ENCODE measurements at regions not wholly inside any gene's neighbourhood (a gene's known extent, or its start where the extent isn't known, plus 50 kb on each side); places are given as distances from the start of the nearest gene placed in this dataset.

DNA sequence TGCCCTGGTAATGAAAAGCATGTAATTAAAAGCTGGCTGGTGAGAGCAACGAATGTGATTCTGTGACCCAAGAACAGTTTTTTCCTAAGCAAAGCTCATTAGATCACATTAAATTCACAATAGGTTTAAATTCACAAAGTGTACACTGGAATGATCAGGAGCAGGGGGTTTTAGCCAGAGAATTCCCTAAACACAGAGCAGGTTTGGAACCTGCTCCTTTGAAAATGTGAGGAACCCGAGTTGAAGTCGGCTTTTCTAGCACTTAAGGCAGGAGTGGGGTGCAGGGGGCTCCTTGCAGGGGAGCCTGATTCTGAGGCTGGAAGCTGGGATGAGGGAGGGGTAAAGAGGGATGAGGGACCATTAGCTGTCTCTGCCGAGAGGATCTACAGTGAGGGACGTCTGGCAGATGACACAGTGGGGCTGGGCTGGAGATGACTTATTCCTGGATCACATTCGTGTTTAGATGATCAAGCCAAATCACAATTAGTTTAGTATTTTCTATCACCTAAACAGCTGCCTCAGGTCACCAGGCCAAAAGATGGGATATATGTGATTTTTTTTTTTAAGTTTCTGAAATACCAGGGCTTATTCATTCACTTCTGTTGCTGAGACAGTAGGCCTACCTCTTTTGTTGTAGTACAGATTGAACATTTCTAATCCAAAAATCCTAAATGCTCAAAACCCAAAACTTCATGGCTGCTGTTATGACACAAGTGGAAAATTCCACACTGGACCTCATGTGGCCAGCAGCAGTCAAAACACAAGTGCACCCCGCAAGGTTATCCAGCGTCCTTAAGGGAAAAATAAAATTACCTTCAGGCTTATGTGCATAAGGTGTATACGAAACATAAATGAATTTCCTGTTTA is 93.1 kb upstream of the HIVEP1 start:
- Mint-ChIP-seq H3K27ac (peak overlapping the region; percentile 98), H3K4me1 (peaks cover 55% of the 10 kb centered on the region), H3K27me3 (ENCODE audit: low read depth) (no peaks in the 10 kb centered on the region), H3K4me3 (peak overlapping the region; percentile 18), H3K36me3 (no peaks in the 10 kb centered on the region), H3K9me3 (no peaks in the 10 kb centered on the region)
- DNase-seq (ENCODE audit: low spot score in 2 of 2, unreplicated experiment in 2 of 2), result no peak
- TF ChIP-seq, protein P1, sequence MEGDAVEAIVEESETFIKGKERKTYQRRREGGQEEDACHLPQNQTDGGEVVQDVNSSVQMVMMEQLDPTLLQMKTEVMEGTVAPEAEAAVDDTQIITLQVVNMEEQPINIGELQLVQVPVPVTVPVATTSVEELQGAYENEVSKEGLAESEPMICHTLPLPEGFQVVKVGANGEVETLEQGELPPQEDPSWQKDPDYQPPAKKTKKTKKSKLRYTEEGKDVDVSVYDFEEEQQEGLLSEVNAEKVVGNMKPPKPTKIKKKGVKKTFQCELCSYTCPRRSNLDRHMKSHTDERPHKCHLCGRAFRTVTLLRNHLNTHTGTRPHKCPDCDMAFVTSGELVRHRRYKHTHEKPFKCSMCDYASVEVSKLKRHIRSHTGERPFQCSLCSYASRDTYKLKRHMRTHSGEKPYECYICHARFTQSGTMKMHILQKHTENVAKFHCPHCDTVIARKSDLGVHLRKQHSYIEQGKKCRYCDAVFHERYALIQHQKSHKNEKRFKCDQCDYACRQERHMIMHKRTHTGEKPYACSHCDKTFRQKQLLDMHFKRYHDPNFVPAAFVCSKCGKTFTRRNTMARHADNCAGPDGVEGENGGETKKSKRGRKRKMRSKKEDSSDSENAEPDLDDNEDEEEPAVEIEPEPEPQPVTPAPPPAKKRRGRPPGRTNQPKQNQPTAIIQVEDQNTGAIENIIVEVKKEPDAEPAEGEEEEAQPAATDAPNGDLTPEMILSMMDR (IDR thresholded peaks at IDR 0.05; ENCODE audit: unreplicated experiment), result no peak

DNA sequence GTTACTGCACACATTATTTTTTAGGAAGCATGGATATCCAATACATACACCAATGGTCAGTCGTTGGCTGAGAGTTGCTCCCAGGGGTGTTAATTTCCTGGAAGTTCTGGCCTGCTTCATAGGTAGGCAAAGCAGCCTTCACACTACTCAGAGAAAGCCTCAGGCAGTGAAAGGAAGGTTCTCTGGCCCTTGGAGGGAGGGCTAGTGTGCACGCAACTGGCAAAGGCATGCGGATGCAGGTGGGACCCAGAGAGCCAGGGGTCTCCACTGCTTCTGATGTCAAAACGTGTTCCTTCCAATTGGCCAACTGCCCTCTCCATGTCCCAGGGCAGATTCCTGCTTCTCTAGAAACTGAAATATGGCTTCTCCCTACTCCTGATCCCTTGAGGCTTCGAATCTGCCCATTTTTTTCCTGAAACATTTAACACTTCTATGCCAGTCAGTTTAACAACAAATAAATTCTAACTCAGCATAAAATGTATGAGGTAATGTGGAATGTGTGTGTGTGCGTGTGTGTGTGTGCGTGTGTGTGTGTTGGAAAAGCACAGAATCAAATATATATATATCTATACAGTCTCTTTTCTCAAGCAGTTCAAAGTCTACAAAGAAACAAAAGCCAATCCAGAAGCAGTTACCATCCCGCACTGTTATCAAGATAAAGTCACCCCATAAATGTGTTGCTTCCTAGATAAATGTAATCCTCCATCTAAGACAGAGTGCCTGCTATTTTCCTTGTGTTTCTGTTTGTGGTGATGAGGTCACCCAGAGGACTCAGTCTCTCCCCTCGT is 94.0 kb upstream of the HIVEP1 start:
- no peaks in the 10 kb centered on the region for H3K27me3 Mint-ChIP-seq (ENCODE audit: low read depth)
- peaks cover 4% of the 10 kb centered on the region for H3K36me3 Mint-ChIP-seq
- TF ChIP-seq, protein P1 (IDR thresholded peaks at IDR 0.05; ENCODE audit: unreplicated experiment), result no peak
- H3K9me3 Mint-ChIP-seq, result peaks cover 5% of the 10 kb centered on the region
- peaks cover 48% of the 10 kb centered on the region for H3K4me1 Mint-ChIP-seq
- peak in 1 of 2 experiments; percentile 59 for DNase-seq (ENCODE audit: low spot score in 2 of 2, unreplicated experiment in 2 of 2)
- peak overlapping the region; percentile 18 for H3K4me3 Mint-ChIP-seq
- H3K27ac Mint-ChIP-seq, result peak overlapping the region; percentile 98

DNA sequence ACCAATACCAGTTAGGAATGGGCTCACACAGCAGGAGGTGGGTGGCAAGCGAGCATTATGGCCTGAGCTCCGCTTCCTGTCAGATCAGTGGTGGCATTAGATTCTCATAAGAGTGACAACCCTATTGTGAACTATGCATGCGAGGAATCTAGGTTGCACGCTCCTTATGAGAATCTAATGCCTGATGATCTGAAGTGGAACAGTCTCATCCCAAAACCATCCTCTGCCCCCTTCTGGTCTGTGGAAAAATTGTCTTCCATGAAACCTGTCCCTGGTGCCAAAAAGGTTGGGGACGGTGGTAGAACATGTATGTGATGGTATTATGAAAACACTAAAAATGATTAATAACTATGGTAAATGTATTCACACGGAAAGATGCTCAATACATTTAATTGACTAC is 99.7 kb upstream of the HIVEP1 start:
- peaks cover 15% of the 10 kb centered on the region for H3K9me3 Mint-ChIP-seq
- TF ChIP-seq, protein P1 (IDR thresholded peaks at IDR 0.05; ENCODE audit: unreplicated experiment), result no peak
- H3K36me3 Mint-ChIP-seq, result peaks cover 6% of the 10 kb centered on the region
- H3K4me1 Mint-ChIP-seq, result peaks cover 35% of the 10 kb centered on the region
- H3K27me3 Mint-ChIP-seq (ENCODE audit: low read depth), result no peaks in the 10 kb centered on the region
- no peak for DNase-seq (ENCODE audit: low spot score in 2 of 2, unreplicated experiment in 2 of 2)
- no peak overlapping the region for H3K4me3 Mint-ChIP-seq
- H3K27ac Mint-ChIP-seq, result no peak overlapping the region

DNA sequence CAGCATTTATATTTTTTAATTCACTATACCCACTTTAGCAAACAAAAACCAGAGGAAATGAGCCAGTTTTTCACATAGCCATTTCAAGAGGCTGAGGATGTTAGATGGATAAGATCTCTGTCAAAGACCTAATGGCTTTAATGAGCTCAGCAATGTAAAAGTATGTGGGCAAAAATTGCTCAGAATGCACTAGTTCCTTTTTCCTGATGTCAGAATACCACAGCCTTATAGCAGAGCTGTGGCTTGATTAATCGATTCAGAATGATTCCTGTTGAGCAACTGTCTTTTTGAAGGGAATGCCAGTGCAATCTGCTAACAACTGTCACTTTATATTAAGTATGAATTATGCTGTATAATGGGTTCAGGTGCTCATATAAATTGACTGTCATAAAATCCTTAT is 100.6 kb upstream of the HIVEP1 start:
- H3K9me3 Mint-ChIP-seq, result peaks cover 15% of the 10 kb centered on the region
- peak overlapping the region; percentile 34 for H3K27ac Mint-ChIP-seq
- H3K4me3 Mint-ChIP-seq, result no peak overlapping the region
- TF ChIP-seq, protein P1 (IDR thresholded peaks at IDR 0.05; ENCODE audit: unreplicated experiment), result no peak
- peaks cover 6% of the 10 kb centered on the region for H3K36me3 Mint-ChIP-seq
- no peaks in the 10 kb centered on the region for H3K27me3 Mint-ChIP-seq (ENCODE audit: low read depth)
- H3K4me1 Mint-ChIP-seq, result peaks cover 35% of the 10 kb centered on the region
- no peak for DNase-seq (ENCODE audit: low spot score in 2 of 2, unreplicated experiment in 2 of 2)

DNA sequence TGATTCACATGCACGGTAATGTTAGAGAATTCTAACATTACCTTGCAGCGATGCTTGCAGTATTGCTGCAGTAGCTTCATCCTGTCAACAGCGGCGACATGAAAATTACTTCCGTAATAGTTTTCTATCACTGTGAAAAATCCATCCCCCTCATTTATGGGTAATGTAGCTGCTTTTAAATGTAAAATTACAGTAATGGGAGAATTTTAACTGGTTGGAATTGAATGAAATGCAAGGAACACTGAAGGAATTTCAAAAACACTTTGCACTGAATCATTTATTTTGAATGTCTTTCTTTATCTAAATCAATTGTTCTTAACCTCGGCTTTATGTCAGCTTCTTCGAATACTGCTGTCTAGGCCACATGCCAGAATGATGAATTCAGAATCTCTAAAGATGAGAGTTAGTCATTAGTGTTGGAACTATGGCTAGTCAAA is 102.4 kb upstream of the HIVEP1 start:
- H3K36me3 Mint-ChIP-seq, result peaks cover 6% of the 10 kb centered on the region
- peak overlapping the region; percentile 23 for H3K27ac Mint-ChIP-seq
- H3K4me1 Mint-ChIP-seq, result peaks cover 33% of the 10 kb centered on the region
- DNase-seq (ENCODE audit: low spot score in 2 of 2, unreplicated experiment in 2 of 2), result no peak
- no peak overlapping the region for H3K4me3 Mint-ChIP-seq
- H3K27me3 Mint-ChIP-seq (ENCODE audit: low read depth), result no peaks in the 10 kb centered on the region
- H3K9me3 Mint-ChIP-seq, result peaks cover 15% of the 10 kb centered on the region
- TF ChIP-seq, protein P1 (IDR thresholded peaks at IDR 0.05; ENCODE audit: unreplicated experiment), result no peak

Measured in mesothelial cell of epicardium (in vitro differentiated cells).